RWPE2 (cell line): ENCODE measurements at regions not wholly inside any gene's neighbourhood (a gene's known extent, or its start where the extent isn't known, plus 50 kb on each side); places are given as distances from the start of the nearest gene placed in this dataset.

Experiments
- ATAC-seq: fragments of 200-7000 bp; cut with Tn5 transposase; 3 replicates; pipeline ENCODE4 v1.9.1; 2021; ENCODE audit warnings: low read depth
- DNase-seq: peaks from one replicate; pipeline ENCODE4 v3.0.0-alpha.2; 2020; ENCODE audit warnings: low spot score
- H3K27ac ChIP-seq: fragments of 450-650 bp; 2 replicates; pipeline ENCODE4 v1.5.1; 2017; ENCODE audit warnings: mild to moderate bottlenecking; ENCODE audit not compliant: poor library complexity, severe bottlenecking
- H3K27me3 ChIP-seq: fragments of 250-450 bp; sonication (Bioruptor Pico); 2 replicates; pipeline ENCODE4 v1.5.1; 2021; ENCODE audit warnings: mild to moderate bottlenecking, moderate library complexity; ENCODE audit not compliant: insufficient read depth, poor library complexity, severe bottlenecking
- H3K36me3 ChIP-seq: fragments of 250-450 bp; sonication (Bioruptor Pico); 2 replicates; pipeline ENCODE4 v1.5.1; 2020; ENCODE audit warnings: low read depth, mild to moderate bottlenecking, moderate library complexity
- H3K4me1 ChIP-seq: fragments of 250-450 bp; sonication (Bioruptor Pico); 2 replicates; pipeline ENCODE4 v1.5.1; 2021; ENCODE audit warnings: mild to moderate bottlenecking, moderate library complexity; ENCODE audit not compliant: insufficient read depth, poor library complexity, severe bottlenecking
- H3K4me3 ChIP-seq: fragments of 250-450 bp; sonication (Bioruptor Pico); 2 replicates; pipeline ENCODE4 v1.5.1; 2021; ENCODE audit warnings: mild to moderate bottlenecking, moderate library complexity; ENCODE audit not compliant: severe bottlenecking
- H3K9me3 ChIP-seq: fragments of 250-450 bp; sonication (Bioruptor Pico); 2 replicates; pipeline ENCODE4 v1.5.1; 2021; ENCODE audit warnings: mild to moderate bottlenecking, moderate library complexity; ENCODE audit not compliant: severe bottlenecking
- CTCF ChIP-seq: fragments of 450-650 bp; IDR thresholded peaks from one replicate; pipeline ENCODE4 v1.5.1; 2017; ENCODE audit warnings: mild to moderate bottlenecking, moderate library complexity; ENCODE audit not compliant: poor library complexity, severe bottlenecking

- Histone ChIP-seq H3K36me3 (no peaks in the 10 kb centered on the region), H3K9me3 (no peaks in the 10 kb centered on the region), H3K27me3 (no peaks in the 10 kb centered on the region), H3K4me1 (no peaks in the 10 kb centered on the region), H3K27ac (no peak overlapping the region), H3K4me3 (no peak overlapping the region)
- no peak for TF ChIP-seq CTCF
- DNase-seq (no peak), ATAC-seq (no peak)
Observed at GRCh38 chr15:62240121-62241096, 75.3 kb upstream of the C2CD4B start.

GRCh38 chr15:62241135-62241770, 76.2 kb upstream of the C2CD4B start:
- no peaks in the 10 kb centered on the region for H3K27me3 ChIP-seq
- no peak overlapping the region for H3K27ac ChIP-seq
- ATAC-seq (peak; percentile 69), DNase-seq (no peak)
- peak; percentile 46 for TF ChIP-seq CTCF
- H3K36me3 ChIP-seq, result no peaks in the 10 kb centered on the region
- H3K9me3 ChIP-seq, result no peaks in the 10 kb centered on the region
- no peak overlapping the region for H3K4me3 ChIP-seq
- H3K4me1 ChIP-seq, result no peaks in the 10 kb centered on the region

GRCh38 chr15:62242999-62243398, 77.9 kb upstream of the C2CD4B start:
- no peaks in the 10 kb centered on the region for H3K4me1 ChIP-seq
- DNase-seq (no peak), ATAC-seq (no peak)
- no peak overlapping the region for H3K4me3 ChIP-seq
- H3K36me3 ChIP-seq, result no peaks in the 10 kb centered on the region
- TF ChIP-seq CTCF, result no peak
- H3K27ac ChIP-seq, result no peak overlapping the region
- H3K27me3 ChIP-seq, result no peaks in the 10 kb centered on the region
- H3K9me3 ChIP-seq, result no peaks in the 10 kb centered on the region

- DNase-seq (no peak), ATAC-seq (no peak)
- no peaks in the 10 kb centered on the region for H3K9me3 ChIP-seq
- no peak for TF ChIP-seq CTCF
- no peaks in the 10 kb centered on the region for H3K36me3 ChIP-seq
- no peaks in the 10 kb centered on the region for H3K27me3 ChIP-seq
- no peak overlapping the region for H3K4me3 ChIP-seq
- H3K4me1 ChIP-seq, result peaks cover 2% of the 10 kb centered on the region
- H3K27ac ChIP-seq, result no peak overlapping the region
Observed at GRCh38 chr15:62244762-62245161, 79.7 kb upstream of the C2CD4B start.
